ENCODE measurements at regions not wholly inside any gene's neighbourhood (a gene's known extent, or its start where the extent isn't known, plus 50 kb on each side); places are given as distances from the start of the nearest gene placed in this dataset.

DNA sequence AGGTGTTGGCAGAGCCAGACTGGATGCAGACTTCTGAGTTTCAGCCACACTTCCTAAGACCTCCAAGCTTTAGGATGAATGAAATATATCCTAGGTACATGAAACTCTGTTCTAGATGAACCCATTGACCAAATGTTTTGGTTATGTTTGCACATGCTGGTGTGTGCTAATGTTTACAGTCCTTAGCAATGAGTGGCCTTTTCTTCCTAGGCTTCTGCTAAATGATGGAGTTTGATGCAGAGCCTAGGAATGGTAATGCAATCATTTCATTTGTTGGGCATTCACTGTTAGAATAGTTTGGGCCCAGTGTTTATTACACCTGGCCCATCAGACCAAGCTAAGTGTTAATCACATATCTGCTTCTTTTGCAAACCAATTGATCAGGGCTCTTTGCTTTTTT, 464.7 kb downstream of the MEIS1 start:
- H3K4me3 ChIP-seq (ENCODE audit: low read depth, low read length): no peak overlapping the region
- no peak for DNase-seq (ENCODE audit: low read depth)
- TF ChIP-seq, protein P1, sequence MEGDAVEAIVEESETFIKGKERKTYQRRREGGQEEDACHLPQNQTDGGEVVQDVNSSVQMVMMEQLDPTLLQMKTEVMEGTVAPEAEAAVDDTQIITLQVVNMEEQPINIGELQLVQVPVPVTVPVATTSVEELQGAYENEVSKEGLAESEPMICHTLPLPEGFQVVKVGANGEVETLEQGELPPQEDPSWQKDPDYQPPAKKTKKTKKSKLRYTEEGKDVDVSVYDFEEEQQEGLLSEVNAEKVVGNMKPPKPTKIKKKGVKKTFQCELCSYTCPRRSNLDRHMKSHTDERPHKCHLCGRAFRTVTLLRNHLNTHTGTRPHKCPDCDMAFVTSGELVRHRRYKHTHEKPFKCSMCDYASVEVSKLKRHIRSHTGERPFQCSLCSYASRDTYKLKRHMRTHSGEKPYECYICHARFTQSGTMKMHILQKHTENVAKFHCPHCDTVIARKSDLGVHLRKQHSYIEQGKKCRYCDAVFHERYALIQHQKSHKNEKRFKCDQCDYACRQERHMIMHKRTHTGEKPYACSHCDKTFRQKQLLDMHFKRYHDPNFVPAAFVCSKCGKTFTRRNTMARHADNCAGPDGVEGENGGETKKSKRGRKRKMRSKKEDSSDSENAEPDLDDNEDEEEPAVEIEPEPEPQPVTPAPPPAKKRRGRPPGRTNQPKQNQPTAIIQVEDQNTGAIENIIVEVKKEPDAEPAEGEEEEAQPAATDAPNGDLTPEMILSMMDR (IDR thresholded peaks at IDR 0.05; ENCODE audit: control insufficient read depth, extremely low read depth, insufficient read depth): no peak

DNA sequence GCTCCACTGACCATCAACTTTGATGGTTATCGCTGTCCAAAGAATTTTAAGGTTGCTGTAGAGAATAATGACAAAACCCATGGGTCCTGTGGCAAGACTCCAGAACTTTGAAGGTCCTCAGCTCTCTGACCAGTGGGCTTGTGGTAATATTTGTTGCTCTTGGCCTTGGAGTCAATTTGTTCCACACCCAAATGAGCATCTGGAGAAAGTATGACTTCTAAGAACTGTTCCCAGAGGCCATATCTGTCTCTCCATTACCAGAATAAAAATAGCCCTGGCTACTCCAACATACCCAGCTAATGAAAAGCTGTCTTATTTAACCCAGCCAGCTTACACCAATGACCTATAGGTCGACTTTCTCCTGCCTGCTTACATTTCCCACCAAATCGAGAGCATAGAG, 466.4 kb downstream of the MEIS1 start:
- H3K4me3 ChIP-seq (ENCODE audit: low read depth, low read length): no peak overlapping the region
- DNase-seq (ENCODE audit: low read depth): no peak
- TF ChIP-seq, protein P1 (IDR thresholded peaks at IDR 0.05; ENCODE audit: control insufficient read depth, extremely low read depth, insufficient read depth): no peak

DNA sequence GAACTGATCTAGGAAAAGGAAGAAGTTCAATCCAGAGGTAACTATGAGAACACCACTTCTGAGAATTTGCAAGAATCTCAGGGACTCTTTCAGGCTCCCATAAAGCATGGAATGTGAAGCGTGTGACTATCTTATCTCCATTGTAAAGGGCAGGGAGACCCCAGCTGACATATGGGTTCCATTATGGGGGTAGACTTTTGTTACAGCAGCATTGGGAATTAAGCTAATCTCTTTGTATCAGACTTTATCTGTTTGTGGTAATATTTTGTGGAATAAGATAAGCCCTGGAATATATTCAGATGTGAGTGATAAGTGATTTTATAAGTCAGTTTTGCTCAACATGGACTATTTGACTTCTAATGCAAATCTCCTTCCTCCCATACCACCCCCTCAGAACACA, 468.3 kb downstream of the MEIS1 start:
- TF ChIP-seq, protein P1 (IDR thresholded peaks at IDR 0.05; ENCODE audit: control insufficient read depth, extremely low read depth, insufficient read depth): no peak
- DNase-seq (ENCODE audit: low read depth): no peak
- H3K4me3 ChIP-seq (ENCODE audit: low read depth, low read length): no peak overlapping the region

DNA sequence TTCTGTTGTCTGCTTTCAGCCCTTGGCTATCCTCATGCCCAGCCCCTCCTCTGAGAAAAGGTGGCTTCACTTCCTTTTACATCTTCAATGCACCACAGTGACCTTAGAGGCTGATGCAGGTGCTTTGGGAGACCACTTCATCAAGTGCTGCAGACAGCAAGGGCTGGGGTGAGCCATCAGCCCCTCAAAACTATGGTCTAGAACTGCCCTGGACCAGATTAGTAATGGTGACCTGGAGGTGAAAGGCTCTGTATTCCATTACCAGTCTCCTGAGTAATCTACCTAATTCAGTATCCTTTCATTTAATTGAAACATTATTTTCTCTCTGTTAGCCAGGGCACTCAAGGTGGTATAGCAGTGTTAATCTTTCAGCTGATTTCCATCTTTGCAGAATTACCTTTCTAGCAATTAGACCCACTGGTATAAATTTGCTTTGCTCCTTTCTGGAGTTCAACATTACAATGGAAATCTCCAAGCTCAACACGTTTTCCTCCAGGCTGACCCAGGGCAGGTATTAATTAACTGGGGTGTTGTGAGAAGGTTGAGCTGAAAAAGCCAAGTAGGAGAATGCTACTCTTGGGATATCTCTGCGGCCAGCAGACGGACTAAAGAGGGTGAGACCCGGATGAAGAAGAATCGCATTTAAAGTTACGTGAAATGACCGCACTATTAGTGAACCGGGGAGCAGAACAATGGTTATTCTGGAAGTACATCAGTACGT, 469.0 kb downstream of the MEIS1 start:
- no peak for DNase-seq (ENCODE audit: low read depth)
- TF ChIP-seq, protein P1 (IDR thresholded peaks at IDR 0.05; ENCODE audit: control insufficient read depth, extremely low read depth, insufficient read depth): no peak
- no peak overlapping the region for H3K4me3 ChIP-seq (ENCODE audit: low read depth, low read length)

DNA sequence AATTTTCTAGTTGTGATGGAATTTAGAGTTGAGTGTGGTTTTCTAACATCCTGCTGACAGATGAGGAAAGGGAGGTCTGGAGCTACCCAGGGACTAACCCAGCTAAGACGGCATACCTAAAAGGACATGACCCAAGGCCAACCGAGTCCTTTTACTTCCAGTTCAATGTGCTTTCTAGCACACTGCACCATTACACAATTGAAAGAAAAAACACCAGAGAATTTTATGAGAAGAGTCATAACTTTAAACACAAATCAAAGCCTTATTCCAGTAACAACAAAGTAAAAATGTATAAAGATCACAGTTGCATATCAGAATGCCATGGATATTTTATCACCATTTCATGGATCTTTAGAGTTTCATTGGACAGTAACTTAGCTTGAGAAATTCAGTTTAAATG, 480.3 kb downstream of the MEIS1 start:
- no peak for DNase-seq (ENCODE audit: low read depth)
- TF ChIP-seq, protein P1 (IDR thresholded peaks at IDR 0.05; ENCODE audit: control insufficient read depth, extremely low read depth, insufficient read depth): no peak
- H3K4me3 ChIP-seq (ENCODE audit: low read depth, low read length): no peak overlapping the region

DNA sequence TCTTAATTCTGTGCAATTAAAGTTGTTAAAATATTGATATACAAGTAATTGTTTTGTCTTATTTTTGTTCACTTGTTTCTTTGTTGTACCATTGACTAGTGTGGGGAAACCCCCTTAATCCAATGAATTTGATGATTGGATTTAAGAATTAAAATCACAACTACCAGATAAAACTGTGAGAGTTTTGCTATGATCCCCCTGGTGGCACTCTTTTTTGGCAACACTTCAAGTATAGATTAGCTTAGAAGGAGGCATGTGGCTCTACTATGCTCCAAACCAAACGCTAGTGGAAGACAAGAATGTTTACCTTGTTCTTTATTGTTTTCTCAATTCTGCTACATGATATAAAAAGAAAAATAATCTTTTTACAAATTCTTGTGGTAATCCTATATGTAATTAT, 477.8 kb upstream of the ETAA1 start:
- no peak for DNase-seq (ENCODE audit: low read depth)
- TF ChIP-seq, protein P1 (IDR thresholded peaks at IDR 0.05; ENCODE audit: control insufficient read depth, extremely low read depth, insufficient read depth): no peak
- no peak overlapping the region for H3K4me3 ChIP-seq (ENCODE audit: low read depth, low read length)

DNA sequence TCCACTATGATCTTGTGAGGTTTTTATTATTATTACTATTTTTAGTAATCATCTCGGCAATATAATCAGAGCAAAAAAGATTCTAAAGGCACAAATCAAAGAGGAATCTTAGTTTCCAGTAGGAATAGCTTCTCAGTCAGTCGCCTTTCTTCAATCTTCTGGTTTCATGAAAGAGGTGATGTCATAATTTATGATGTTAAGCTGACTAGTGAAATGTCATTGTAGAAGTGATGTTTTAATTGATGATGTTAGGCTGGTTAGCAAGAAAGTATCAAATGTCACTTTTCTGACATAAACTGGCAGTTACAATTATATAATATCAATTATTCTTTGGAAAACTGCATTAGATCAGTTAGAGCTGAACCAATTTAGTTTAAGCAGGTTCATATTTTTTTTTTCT, 476.7 kb upstream of the ETAA1 start:
- TF ChIP-seq, protein P1 (IDR thresholded peaks at IDR 0.05; ENCODE audit: control insufficient read depth, extremely low read depth, insufficient read depth): no peak
- no peak for DNase-seq (ENCODE audit: low read depth)
- H3K4me3 ChIP-seq (ENCODE audit: low read depth, low read length): no peak overlapping the region

All from LNCaP clone FGC (cell line).